HG03575 (cell line): ENCODE measurements at regions not wholly inside any gene's neighbourhood (a gene's known extent, or its start where the extent isn't known, plus 50 kb on each side); places are given as distances from the start of the nearest gene placed in this dataset.
A peak's percentile ranks its signal among the peaks of the same experiment; 100 is the strongest.
"Not testable (repeated sequence)": the region's sequence is repeated elsewhere in the genome, so short reads cannot be mapped to it uniquely, and the experiment has no call there.

Source experiments
- ATAC-seq: cut with Tn5 transposase; IDR thresholded peaks from one replicate; pipeline ENCODE4 v1.9.1; 2021; ENCODE audit not compliant: unreplicated experiment, insufficient number of reproducible peaks, low FRiP score; ENCODE audit errors: extremely low read depth

- not testable (repeated sequence) for ATAC-seq
Observed at GRCh38 chr5:21494033-21494432, 1359.1 kb downstream of the CDH12 start.

GRCh38 chr5:21491182-21491581 is 1362.0 kb downstream of the CDH12 start:
- not testable (repeated sequence) for ATAC-seq

- not testable (repeated sequence) for ATAC-seq
Observed at GRCh38 chr5:21488828-21489227, 1364.3 kb downstream of the CDH12 start.

- ATAC-seq: not testable (repeated sequence)
Observed at GRCh38 chr5:21485458-21486000, 1367.6 kb downstream of the CDH12 start.

- not testable (repeated sequence) for ATAC-seq
Observed at GRCh38 chr5:21484498-21484889, 1368.7 kb downstream of the CDH12 start.

- ATAC-seq: not testable (repeated sequence)
Observed at GRCh38 chr5:21483790-21484497, 1369.2 kb downstream of the CDH12 start.

- ATAC-seq: not testable (repeated sequence)
Observed at GRCh38 chr5:21482983-21483650, 1370.0 kb downstream of the CDH12 start.

- not testable (repeated sequence) for ATAC-seq
Observed at GRCh38 chr5:21482522-21482921, 1370.6 kb downstream of the CDH12 start.

GRCh38 chr5:21481320-21482270 is 1371.5 kb downstream of the CDH12 start:
- not testable (repeated sequence) for ATAC-seq

GRCh38 chr5:21480054-21480453 is 1373.1 kb downstream of the CDH12 start:
- ATAC-seq: not testable (repeated sequence)

- not testable (repeated sequence) for ATAC-seq
Observed at GRCh38 chr5:21473981-21474380, 1379.2 kb downstream of the CDH12 start.

GRCh38 chr5:21473436-21473835 is 1379.7 kb downstream of the CDH12 start:
- ATAC-seq: not testable (repeated sequence)

GRCh38 chr5:21471691-21472090 is 1381.5 kb downstream of the CDH12 start:
- not testable (repeated sequence) for ATAC-seq

- ATAC-seq: not testable (repeated sequence)
Observed at GRCh38 chr5:21469523-21470101, 1383.5 kb downstream of the CDH12 start.

- not testable (repeated sequence) for ATAC-seq
Observed at GRCh38 chr5:21467544-21467943, 1385.6 kb downstream of the CDH12 start.

GRCh38 chr5:21459744-21460073 is 1393.4 kb downstream of the CDH12 start:
- peak; percentile 4 for ATAC-seq

- ATAC-seq: no peak
Observed at GRCh38 chr5:21452449-21452848, 1400.7 kb downstream of the CDH12 start.

GRCh38 chr5:21432646-21433045 is 1420.5 kb downstream of the CDH12 start:
- ATAC-seq: no peak

GRCh38 chr5:21424907-21425306 is 1428.2 kb downstream of the CDH12 start:
- no peak for ATAC-seq
